ENCODE measurements at regions not wholly inside any gene's neighbourhood (a gene's known extent, or its start where the extent isn't known, plus 50 kb on each side); places are given as distances from the start of the nearest gene placed in this dataset.

DNA sequence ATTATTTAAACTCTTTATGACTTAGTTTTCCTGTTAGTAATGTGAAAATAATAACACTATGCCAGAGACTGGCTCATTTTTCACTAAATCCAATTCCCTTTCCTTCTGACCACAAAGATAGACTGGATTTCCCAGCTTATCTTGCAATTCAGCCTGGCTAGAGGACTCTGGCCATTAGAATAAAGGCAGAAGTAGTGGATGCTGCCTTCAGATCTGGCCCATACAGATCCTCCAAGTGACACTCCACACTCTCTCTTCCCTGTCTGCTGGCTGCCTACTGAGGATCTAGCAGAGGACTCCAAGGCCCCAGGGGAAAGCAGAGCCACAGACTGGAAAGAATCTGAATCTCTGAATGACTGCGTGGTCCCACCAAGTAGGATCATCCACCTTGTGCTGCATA, 188.8 kb upstream of the LMNTD1 start:
- TF ChIP-seq, protein P1, sequence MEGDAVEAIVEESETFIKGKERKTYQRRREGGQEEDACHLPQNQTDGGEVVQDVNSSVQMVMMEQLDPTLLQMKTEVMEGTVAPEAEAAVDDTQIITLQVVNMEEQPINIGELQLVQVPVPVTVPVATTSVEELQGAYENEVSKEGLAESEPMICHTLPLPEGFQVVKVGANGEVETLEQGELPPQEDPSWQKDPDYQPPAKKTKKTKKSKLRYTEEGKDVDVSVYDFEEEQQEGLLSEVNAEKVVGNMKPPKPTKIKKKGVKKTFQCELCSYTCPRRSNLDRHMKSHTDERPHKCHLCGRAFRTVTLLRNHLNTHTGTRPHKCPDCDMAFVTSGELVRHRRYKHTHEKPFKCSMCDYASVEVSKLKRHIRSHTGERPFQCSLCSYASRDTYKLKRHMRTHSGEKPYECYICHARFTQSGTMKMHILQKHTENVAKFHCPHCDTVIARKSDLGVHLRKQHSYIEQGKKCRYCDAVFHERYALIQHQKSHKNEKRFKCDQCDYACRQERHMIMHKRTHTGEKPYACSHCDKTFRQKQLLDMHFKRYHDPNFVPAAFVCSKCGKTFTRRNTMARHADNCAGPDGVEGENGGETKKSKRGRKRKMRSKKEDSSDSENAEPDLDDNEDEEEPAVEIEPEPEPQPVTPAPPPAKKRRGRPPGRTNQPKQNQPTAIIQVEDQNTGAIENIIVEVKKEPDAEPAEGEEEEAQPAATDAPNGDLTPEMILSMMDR (IDR thresholded peaks at IDR 0.05) = no peak
- no peak for TF ChIP-seq POLR2A (IDR thresholded peaks at IDR 0.05)

All from adrenal gland (tissue), 5 donors.